ENCODE measurements at regions not wholly inside any gene's neighbourhood (a gene's known extent, or its start where the extent isn't known, plus 50 kb on each side); places are given as distances from the start of the nearest gene placed in this dataset.

DNA sequence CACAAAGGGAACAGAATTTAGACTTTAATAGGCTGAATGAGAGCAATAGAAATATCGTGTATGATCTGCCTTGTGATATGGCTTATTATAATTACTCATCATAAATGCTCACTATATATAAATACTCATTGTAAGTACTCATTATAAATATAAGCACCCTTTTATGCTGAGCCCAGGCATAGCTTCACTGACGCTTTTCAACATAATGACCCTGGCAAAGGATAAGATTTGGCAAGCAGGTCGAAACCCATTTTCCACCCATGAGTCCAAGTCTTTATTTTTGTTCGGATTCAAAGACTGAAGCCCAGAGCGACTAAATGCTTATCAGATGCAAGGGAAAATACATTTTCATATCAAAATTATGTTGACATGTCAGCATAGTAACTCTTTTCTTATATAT is 500.4 kb downstream of the SLC4A3 start:
- DNase-seq = no peak

DNA sequence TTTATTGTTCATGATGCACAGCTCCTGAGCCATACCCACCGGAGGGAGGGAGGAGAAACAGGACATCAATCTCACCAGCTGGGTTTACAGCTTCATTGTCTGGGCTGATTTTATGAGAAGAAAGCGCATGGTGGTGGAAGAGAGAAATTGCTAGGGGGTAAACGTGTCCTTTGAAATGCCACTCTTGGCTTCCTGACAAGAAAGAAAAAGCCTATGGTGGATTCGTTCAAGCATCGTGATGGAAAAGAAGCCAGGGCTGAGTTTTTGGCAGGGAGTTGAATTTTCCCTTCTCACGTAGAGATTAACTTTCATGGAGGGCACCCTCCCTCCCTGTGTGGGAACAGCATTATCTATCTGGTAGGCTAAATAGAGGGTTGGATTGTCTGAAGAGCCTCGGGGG is 502.0 kb downstream of the SLC4A3 start:
- DNase-seq = no peak

DNA sequence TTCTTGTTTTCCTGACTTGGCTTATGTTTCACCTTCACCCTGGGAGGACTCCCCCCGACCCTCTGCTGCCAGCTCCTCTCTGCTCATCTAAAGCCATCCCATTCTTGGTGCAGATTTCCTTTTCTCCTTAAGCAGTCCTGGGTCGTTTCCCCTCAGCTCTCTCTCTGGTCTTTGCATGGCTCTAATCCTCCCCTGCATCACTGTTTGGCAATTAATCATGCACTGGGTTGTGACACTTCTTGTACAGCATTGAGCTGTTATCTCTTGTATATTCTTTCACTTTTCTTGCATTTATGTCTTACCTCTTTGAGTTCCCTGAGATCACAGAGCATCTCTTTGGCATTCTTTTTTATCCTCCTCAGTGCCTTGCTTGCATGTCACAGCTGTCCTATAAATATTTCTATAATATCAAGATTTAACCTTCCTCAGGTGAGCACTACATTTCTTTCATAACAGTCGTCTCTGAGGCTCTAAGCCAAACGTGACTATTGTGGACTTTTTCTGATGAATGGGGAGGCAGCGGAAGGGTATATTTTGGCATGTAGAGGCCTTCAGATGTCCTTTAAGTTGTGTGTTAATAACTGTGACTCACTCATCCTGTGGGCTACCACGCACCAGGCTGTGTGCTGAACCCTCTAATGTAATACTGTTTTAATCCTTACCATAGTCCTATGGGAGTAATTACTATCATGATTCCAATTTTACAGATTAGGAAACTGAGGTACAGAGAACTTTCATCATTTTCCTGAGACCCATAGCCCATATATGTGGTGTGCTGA is 507.5 kb downstream of the SLC4A3 start:
- no peak for DNase-seq

DNA sequence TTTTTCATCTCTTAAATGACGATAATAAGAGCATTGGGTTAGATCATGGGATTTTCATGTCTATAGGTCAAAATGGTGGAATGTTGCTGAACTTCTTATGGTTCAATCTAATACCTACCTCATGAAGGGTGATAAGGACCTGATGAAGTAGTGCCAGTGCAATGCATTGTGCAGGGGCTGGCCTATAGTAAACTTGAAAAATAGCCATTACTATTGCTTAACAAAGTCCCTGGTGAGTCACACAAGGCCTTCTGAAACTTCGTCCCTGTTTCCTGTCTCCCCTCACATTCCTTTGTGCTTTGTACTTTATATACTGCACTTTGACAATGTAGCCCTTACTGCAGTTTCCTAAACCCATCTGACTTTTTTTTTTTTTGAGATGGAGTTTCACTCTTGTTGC is 515.9 kb downstream of the SLC4A3 start:
- DNase-seq = no peak

DNA sequence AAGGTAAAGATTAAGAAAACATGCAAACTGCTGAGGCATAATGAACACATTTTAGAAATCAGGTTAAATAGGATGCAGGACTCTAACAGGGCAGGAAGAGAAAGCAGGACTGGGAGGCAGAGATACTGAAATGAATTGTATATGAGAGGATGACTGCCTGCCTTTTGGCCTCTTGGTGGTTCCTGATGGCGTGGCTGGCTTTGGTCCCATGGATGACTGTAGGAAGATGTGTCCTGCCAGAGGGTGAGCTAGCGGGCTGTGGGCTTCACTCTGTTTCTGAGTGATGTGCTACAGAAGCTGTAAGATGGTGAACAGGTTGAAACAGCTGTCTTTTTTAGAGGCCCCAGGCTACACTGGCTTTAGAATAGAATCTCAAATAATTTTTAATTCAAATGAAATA is 517.0 kb downstream of the SLC4A3 start:
- DNase-seq = no peak

DNA sequence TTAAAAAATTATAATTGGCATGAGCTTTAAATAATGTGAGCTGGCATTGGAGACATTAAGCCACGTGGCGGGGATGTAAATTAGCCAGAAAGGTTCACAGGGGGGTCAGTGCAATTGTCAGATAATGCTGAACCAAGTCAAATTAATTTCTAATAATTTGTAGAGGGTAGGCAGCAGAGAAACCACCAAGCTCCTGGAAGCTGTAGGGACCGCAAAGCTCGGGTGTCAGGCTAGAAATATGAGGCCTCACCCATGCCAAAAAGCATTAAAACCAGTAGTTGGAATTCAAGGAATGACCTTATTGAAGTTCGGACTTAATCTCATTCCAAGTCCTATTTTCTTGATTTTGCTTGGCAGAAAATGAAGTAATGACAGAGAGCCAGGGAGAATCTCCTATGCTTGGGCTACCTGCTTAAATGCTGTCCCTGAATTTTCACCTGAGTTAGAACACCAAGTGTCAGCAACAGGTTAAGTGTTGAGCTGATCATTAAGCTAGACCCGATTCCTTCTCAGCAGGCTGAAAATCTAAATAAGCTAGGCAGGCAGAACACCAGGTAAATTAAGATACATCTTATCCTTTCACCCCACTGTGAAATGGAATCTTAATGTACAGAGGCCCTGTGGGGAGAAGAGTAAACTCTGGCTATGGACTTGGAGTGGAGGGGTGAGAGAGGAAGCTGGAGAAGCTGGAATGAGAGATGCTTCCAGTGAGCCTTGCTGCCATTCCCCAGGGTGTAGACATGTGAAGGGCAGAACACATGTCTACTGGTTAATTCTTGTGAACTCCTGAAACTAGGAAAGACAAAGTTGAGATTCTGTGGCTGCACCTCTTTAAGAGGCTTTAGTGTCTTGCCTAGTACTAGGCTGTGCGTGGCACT is 520.0 kb downstream of the SLC4A3 start:
- no peak for DNase-seq

DNA sequence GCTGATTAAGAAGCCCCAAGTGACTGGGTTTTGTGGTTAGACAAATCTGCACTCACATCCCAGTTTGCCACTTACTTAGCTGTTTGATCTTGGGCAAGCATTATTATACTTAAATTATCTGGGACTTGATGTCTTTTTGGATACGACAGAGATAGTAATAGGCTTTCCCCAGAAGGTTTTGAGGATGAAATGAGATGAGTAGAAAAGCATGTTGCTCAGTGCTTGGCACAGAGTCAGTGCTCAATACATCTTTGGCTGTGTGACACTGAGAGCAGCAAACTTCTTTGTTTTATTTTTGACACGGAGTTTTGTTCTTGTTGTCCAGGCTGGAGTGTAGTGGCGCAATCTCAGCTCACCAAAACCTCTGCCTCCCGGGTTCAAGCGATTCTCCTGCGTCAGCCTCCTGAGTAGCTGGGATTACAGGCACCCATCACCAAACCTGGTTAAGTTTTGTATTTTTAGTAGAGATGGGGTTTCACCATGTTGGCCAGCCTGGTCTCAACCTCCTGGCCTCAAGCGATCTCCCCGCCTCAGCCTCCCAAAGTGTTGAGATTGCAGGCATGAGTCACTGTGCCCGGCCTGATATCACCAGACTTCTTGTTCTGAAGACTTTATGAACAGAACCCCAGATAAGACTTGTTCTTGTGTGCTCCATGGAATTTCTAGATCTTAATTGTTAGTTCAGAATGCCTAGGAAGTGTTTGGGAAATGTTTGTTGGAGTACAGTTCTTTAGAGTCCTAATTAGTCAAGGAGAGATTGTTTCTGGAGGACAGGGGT is 521.2 kb downstream of the SLC4A3 start:
- no peak for DNase-seq

DNA sequence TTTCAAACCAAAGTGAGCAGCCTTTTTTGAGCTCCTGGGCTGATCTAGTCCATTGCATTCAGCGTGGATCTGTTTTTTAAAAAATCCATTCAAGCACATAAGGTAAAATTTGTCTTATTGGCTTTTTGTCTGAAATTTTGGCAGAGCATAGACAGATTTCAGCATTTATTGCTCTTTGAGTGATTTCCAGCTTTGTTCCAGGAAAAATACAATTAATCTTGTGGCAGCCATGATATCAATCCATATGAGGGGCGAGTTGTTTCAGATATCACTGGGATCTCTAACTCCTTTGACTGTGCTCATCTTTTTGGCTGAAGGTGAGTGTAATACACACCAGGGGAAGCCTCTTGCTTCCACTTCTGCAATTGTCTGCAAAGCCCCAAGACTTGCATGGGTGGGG is 523.9 kb downstream of the SLC4A3 start:
- DNase-seq = no peak

DNA sequence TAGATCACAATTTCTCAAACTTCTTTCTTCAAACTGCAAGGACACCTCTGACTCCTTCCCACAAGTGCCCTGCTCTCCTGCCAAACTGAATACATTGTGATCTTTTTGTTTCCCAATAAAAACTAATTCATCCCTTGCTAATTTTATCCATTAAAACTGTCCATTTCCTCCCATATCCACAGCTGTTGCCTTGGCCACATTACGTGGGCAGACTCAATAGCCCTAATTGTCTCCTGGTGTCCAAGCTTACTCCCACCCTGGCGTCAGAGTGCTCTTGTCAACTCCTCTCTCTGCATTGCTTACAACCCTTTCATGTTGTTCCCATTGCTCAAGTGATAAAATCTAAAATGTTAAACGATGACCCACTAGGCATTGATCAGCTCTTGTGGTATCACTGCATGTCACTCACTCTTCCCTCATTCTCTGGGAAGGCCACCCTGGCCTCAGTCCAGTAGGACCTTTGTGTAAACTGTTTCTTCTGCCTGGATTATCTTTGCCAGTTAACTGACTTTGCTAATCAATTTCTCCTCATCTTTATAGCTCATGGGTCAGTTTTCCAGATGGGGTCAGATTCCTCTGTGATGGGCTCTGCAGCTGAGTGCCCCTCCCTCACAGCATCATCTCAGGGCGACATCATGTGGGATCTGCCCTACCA is 525.0 kb downstream of the SLC4A3 start:
- DNase-seq = no peak

DNA sequence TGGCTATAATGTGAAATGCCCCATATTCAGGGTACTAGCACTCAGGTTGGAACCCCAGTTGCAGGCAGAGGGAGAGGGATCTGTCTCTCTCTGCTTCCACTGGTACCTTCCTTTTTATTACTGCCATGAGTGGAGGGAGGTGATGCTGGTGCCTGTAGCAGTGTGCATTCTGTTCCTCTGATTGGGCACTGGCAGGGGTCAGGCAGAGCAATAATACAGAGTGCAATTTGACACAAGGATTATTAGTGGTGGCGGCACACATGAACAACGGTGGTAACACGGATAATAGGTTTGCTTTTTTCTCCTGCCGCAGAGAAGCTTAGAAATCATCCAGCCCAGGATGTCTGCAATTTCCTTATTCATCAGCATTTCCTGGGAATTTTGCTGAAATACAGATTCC is 525.7 kb downstream of the SLC4A3 start:
- no peak for DNase-seq

DNA sequence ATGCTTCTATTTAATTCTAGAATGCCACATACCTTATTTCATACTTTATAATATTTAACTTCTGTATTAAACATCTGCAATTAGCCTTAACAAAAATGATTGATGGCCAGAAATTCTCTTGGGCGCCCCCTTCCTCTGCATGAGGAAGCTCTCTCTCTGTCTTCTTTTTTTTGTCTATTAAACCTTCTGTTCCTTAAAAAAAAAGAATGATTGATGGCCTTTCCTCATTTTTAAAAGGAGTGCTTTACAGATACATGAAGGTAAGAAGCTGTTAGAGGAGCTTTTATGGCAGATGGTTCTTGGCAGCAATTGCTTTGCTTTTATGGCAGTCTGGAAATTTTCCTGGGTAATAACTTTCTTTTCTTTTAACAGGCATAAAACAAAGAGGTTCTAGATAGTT is 526.9 kb downstream of the SLC4A3 start:
- no peak for DNase-seq

DNA sequence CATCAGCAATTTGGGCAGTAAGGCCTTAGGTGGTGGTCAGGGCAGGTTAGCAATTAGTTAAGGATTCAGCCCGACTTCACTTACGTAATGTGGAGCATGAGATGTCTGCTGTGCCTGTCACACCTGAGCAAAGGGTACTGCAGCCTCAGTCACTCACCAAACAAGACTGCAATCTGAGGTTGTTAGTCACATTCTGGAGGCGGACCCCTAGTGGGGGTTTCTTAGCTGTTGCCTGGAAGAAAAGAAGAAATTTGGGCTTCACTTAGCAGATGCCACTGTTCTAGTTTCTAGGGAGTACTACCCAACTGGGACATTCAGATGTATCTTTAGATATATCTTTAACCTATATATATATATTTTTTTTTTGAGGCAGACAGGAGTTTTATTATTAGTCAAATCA is 529.9 kb downstream of the SLC4A3 start:
- no peak for DNase-seq

DNA sequence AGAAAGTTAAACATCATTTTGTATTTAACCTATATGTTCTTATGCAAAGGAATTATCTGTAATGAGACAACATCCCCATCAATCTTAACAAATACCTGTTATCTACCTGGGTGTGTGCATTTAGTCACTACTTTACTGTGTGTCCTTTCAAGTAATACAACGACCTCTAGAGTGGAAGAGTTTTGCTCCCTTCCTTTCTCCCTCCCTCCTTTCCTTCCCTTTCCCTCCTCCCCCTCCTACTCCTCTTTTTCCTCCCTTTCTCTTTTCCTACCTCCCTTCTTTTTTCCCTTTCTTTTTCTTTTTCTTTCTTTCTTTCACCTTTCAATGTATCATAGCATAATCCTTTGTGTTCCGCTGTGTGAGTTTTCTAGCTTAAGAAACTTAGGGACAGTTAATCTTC is 532.3 kb downstream of the SLC4A3 start:
- DNase-seq = no peak

DNA sequence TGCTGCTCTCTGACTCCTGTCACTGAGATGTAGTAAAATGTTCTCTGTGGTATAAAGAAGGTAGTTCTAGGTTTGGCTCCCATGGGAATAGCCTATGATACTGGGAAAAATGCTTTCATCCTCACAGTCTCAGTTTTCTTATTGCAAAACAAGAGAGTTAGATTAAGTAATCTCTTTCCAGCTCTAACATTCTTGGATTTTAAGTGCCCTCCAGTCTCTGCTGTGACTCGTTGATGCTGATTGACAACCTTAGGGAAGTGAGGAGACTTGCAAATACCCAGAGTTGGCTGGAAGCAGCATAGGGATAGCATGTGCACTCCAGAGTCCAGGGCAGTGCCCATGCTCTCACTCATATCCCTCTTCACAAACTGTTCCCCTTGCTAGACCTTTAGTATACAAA is 534.9 kb downstream of the SLC4A3 start:
- no peak for DNase-seq

DNA sequence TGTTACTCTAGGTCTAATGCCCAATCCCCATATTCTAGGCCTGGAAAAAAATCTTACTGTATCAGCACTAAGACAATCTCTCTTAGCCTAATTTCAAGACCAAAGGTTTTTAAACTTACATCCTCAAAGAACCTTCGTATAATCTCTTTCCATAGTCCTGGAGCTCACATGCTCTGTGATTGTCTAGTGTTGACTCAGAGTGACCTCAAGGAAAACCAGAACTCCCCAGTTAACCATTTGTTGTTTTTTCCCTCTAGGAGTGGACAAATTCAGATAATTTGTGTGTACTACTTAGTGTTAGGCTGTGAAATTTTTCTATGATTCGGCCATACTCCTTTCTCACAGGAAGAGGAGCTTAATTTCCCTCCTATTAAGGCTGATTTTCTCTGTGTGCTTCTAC is 536.1 kb downstream of the SLC4A3 start:
- no peak for DNase-seq

DNA sequence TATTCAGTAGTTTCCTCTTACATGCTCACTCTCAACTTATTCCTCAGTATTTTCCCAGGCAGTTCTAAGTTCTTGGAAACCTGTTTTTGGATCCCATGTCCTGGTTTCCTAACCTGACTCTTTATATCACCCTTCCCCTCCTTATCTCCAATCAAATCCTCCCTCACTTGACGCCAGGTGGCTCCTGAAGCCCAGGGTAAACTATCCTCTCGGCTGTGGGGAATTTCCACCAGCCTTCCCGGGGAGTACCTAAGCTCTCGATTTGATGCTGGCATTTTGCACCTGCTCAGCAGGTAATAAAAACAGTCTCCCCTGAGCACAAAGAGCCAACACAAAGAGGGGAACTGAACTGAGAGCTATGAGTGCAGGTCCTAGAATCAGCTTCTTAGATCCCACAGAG is 538.0 kb downstream of the SLC4A3 start:
- no peak for DNase-seq

DNA sequence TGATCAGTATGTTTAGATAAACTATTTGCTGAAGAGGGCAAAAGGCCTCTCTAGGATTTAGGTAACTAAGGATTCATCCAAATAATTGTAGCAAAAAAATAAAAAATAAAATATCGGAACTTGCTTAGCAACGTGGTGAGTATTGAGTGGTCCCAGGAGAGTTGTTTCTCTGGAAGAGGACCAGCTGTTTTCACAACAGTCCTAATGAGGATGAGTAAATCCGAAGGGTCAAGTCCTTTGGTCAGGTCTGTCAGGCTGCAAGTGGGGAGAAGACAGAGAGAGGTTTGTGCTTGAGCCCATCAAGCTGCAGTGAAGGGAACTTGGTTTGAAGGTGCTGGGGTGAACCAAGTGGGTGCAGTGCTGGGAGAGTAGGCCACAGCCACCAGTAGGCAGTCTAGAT is 539.2 kb downstream of the SLC4A3 start:
- DNase-seq = no peak

DNA sequence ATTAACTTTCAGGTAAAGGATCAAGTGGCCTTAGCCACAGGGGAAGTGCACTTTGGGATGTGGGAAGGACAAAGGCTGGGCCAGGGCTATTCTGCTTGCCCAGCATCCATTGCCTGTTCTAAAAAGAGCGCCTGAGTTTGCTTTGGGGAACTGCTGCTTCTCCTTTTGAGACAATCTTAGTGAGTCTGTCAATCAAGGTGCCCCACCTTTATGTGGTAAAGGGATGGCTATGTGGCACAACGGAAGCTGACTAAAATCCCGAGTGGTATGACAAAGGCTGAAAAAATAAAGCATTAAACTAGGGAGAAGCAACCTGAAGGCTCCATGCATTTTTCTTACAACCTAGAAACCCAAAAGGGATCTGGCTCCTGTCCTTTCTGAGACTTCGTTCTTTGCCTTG is 540.5 kb downstream of the SLC4A3 start:
- DNase-seq = no peak

DNA sequence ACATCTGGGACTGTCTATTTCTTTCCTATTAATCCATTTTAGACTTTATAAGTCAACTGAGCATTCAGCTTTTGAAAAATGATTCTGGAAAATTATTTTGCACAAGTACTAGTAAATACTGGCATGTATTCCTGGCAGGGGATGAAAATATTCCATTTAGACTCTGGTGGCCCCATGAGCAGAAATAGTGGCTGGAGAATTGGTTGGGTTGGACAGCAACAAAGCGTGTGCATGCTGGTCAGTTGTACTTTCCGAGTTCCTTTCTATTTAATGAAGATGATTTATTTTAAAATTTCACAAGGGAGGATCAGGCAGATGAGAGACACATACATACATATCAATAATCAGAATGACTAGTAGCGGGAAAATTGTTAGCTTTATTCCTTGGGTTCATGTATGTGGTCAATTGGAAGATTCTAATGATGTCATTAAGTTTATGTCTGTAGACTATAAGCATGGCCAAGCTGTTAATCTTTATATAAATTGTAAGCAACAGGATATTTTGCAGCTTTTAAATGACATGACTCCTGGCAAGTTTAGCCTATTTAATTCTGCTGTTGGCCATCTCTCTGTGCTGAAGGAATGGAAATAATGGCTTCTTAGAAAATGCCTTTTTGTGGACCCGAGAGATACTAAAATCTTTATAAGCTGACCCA is 541.6 kb downstream of the SLC4A3 start:
- no peak for DNase-seq

DNA sequence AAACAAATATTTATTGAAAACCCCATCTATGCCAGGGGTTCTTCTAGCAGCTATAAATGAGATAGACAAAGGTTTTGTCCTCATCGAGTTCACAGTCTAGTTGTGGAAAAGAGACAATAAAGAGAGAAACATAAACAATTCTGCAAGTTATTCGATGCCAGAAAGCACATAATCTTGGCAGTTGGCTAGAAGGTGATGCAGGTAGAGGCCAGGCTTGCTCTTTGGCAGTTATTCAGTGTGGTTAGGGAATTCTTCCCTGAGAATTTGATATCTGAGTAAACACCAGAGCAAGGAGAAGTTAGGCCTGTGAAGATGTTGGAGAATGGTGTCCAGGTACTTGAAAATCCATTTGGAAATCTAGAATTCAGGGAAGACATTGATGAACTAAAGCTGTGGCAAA is 547.4 kb downstream of the SLC4A3 start:
- DNase-seq = no peak

DNA sequence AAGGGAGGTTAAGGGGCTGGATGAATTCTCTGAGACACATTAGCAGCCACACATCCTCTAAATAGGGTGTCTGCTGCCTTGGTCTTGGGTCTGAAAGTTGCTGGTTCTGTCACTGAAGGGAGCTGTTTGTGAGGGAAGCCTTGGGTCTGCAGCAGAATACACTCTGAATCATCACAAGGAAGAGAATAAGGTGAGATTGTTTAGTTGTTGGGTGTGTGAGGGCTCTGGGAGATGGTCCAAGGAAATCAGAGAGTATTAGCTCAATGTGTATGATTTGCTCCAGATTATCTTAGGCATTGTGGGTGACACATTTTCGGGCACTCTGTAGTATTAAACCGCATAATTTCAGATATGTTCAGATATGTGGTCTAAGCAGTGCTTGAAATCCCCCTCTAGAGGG is 548.5 kb downstream of the SLC4A3 start:
- DNase-seq = no peak

DNA sequence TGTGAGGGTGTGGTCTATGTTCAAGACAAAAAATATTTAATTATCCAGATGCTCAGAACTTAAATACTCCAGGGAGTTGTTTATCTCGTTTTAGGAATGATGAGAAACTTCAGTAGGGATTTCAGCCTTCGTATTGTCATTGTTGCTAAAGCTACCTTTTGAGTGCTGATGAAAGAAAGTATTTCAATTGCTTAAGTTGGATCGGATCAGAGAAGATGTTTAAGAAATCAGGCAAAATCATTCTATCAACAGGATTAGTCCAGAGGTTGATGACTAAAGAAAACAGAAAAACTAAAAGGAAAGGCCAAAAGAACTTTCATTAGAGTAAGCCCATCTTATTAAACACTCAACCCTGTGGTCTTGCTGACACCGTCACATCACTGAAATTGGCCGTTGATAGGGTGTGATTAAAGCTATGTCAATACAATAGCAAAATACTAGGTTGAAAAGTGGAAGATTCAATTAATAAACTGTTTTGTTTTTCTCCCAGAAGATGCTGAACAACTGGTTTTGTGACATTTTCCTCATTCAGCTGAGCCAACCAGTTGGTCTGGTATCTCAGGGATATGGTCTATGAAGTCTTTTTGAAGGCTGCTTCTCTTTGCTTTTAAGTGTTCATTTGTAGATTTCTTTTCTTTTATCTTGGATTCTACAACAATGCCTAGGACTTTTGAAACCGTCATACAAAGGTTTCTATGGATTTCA is 551.7 kb downstream of the SLC4A3 start:
- no peak for DNase-seq
